GM03348 (cell line): ENCODE measurements at regions not wholly inside any gene's neighbourhood (a gene's known extent, or its start where the extent isn't known, plus 50 kb on each side); places are given as distances from the start of the nearest gene placed in this dataset.
"Not testable (repeated sequence)": the region's sequence is repeated elsewhere in the genome, so short reads cannot be mapped to it uniquely, and the experiment has no call there.

Source experiments
- DNase-seq: peaks from one replicate; pipeline ENCODE4 v3.0.0; 2012; ENCODE audit warnings: low spot score

GRCh38 chr12:84134797-84135366 is 777.7 kb downstream of the SLC6A15 start:
- no peak for DNase-seq

GRCh38 chr12:84131076-84131475 is 781.5 kb downstream of the SLC6A15 start:
- DNase-seq, result peak; percentile 31

- no peak for DNase-seq
Observed at GRCh38 chr12:84128117-84128991, 784.2 kb downstream of the SLC6A15 start.

- peak; percentile 14 for DNase-seq
Observed at GRCh38 chr12:84124211-84124610, 788.4 kb downstream of the SLC6A15 start.

GRCh38 chr12:84117190-84117589 is 795.4 kb downstream of the SLC6A15 start:
- no peak for DNase-seq

GRCh38 chr12:84113666-84114065 is 798.9 kb downstream of the SLC6A15 start:
- DNase-seq, result no peak

GRCh38 chr12:84103886-84104285 is 808.7 kb downstream of the SLC6A15 start:
- not testable (repeated sequence) for DNase-seq

GRCh38 chr12:84101963-84102362 is 810.6 kb downstream of the SLC6A15 start:
- DNase-seq, result not testable (repeated sequence)

- not testable (repeated sequence) for DNase-seq
Observed at GRCh38 chr12:84099591-84099990, 813.0 kb downstream of the SLC6A15 start.

GRCh38 chr12:84091651-84092050 is 820.9 kb downstream of the SLC6A15 start:
- DNase-seq, result no peak

- DNase-seq, result no peak
Observed at GRCh38 chr12:84089356-84089755, 823.2 kb downstream of the SLC6A15 start.

GRCh38 chr12:84085046-84085445 is 827.6 kb downstream of the SLC6A15 start:
- DNase-seq, result no peak

- peak; percentile 13 for DNase-seq
Observed at GRCh38 chr12:84079626-84080025, 833.0 kb downstream of the SLC6A15 start.

GRCh38 chr12:84077679-84078078 is 834.9 kb downstream of the SLC6A15 start:
- DNase-seq, result no peak

- DNase-seq, result no peak
Observed at GRCh38 chr12:84075991-84076390, 836.6 kb downstream of the SLC6A15 start.

GRCh38 chr12:84073401-84073800 is 839.2 kb downstream of the SLC6A15 start:
- DNase-seq, result no peak

GRCh38 chr12:84072961-84073360 is 839.6 kb downstream of the SLC6A15 start:
- no peak for DNase-seq

- DNase-seq, result peak; percentile 76
Observed at GRCh38 chr12:84070292-84070691, 842.3 kb downstream of the SLC6A15 start.

GRCh38 chr12:84069699-84070098 is 842.9 kb downstream of the SLC6A15 start:
- peak; percentile 40 for DNase-seq

- no peak for DNase-seq
Observed at GRCh38 chr12:84069198-84069597, 843.4 kb downstream of the SLC6A15 start.

GRCh38 chr12:84058136-84058535 is 854.5 kb downstream of the SLC6A15 start:
- no peak for DNase-seq

GRCh38 chr12:84054811-84055210 is 857.8 kb downstream of the SLC6A15 start:
- DNase-seq, result no peak

GRCh38 chr12:84047881-84048280 is 864.7 kb downstream of the SLC6A15 start:
- DNase-seq, result no peak

- no peak for DNase-seq
Observed at GRCh38 chr12:84046859-84047258, 865.7 kb downstream of the SLC6A15 start.
